ENCODE measurements at regions not wholly inside any gene's neighbourhood (a gene's known extent, or its start where the extent isn't known, plus 50 kb on each side); places are given as distances from the start of the nearest gene placed in this dataset.

- TF ChIP-seq CTCF (IDR thresholded peaks at IDR 0.05; ENCODE audit: insufficient read depth, low read length) = no peak
- TF ChIP-seq, protein P1, sequence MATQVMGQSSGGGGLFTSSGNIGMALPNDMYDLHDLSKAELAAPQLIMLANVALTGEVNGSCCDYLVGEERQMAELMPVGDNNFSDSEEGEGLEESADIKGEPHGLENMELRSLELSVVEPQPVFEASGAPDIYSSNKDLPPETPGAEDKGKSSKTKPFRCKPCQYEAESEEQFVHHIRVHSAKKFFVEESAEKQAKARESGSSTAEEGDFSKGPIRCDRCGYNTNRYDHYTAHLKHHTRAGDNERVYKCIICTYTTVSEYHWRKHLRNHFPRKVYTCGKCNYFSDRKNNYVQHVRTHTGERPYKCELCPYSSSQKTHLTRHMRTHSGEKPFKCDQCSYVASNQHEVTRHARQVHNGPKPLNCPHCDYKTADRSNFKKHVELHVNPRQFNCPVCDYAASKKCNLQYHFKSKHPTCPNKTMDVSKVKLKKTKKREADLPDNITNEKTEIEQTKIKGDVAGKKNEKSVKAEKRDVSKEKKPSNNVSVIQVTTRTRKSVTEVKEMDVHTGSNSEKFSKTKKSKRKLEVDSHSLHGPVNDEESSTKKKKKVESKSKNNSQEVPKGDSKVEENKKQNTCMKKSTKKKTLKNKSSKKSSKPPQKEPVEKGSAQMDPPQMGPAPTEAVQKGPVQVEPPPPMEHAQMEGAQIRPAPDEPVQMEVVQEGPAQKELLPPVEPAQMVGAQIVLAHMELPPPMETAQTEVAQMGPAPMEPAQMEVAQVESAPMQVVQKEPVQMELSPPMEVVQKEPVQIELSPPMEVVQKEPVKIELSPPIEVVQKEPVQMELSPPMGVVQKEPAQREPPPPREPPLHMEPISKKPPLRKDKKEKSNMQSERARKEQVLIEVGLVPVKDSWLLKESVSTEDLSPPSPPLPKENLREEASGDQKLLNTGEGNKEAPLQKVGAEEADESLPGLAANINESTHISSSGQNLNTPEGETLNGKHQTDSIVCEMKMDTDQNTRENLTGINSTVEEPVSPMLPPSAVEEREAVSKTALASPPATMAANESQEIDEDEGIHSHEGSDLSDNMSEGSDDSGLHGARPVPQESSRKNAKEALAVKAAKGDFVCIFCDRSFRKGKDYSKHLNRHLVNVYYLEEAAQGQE (IDR thresholded peaks at IDR 0.05; ENCODE audit: insufficient replicate concordance, low read depth) = no peak
Observed at GRCh38 chr20:61055180-61056010, 196.7 kb upstream of the CDH4 start.

Data from HL-60 (cell line).